K562 (cell line): ENCODE measurements at regions not wholly inside any gene's neighbourhood (a gene's known extent, or its start where the extent isn't known, plus 50 kb on each side); places are given as distances from the start of the nearest gene placed in this dataset.

Experiments
- TAF15 ChIP-seq: fragments of 200-400 bp; formaldehyde crosslinking; IDR thresholded peaks from 2 replicates; pipeline ENCODE4 v1.6.1; 2017; ENCODE audit warnings: mild to moderate bottlenecking, low read depth, low read length, moderate library complexity
- TF ChIP-seq, protein P1 (sequence below): IDR thresholded peaks from 2 replicates; pipeline ENCODE4 v1.6.1; 2016; ENCODE audit warnings: missing genetic modification characterization, missing compliant biosample characterization

DNA sequence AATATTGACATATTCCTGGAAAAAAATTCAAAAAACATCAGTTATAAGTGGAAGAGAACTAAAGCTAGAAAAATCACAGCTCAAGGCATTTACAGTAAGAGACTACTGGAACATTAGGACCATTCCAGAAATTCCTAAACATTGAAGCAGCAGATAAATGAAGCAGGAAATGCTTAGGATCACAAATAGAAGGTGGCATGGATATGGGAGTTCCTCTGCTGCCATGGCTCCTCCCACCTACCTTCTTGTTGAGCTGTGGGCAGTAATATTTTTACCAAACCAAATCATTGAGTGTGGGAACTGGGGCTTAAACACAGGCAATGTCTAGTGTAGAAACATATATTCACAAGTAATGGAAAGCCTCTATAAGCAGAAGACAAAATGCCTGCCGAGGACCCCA, 292.8 kb downstream of the ANKRD7 start:
- no peak for TF ChIP-seq TAF15
- TF ChIP-seq, protein P1, sequence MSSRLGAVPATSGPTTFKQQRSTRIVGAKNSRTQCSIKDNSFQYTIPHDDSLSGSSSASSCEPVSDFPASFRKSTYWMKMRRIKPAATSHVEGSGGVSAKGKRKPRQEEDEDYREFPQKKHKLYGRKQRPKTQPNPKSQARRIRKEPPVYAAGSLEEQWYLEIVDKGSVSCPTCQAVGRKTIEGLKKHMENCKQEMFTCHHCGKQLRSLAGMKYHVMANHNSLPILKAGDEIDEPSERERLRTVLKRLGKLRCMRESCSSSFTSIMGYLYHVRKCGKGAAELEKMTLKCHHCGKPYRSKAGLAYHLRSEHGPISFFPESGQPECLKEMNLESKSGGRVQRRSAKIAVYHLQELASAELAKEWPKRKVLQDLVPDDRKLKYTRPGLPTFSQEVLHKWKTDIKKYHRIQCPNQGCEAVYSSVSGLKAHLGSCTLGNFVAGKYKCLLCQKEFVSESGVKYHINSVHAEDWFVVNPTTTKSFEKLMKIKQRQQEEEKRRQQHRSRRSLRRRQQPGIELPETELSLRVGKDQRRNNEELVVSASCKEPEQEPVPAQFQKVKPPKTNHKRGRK = no peak
